ENCODE measurements at regions not wholly inside any gene's neighbourhood (a gene's known extent, or its start where the extent isn't known, plus 50 kb on each side); places are given as distances from the start of the nearest gene placed in this dataset.
A peak's percentile ranks its signal among the peaks of the same experiment; 100 is the strongest.

GRCh38 chr4:138678985-138679746 is 336.4 kb upstream of the NOCT start:
- DNase-seq (ENCODE audit: low read depth, low spot score) (no peak), FAIRE-seq (peak; percentile 62)
- Histone ChIP-seq H3K9ac (ENCODE audit: control insufficient read depth, extremely low read depth, insufficient read depth, low read length) (no peak overlapping the region), H3K4me1 (ENCODE audit: control insufficient read depth, extremely low read depth, insufficient read depth, low read length) (peaks cover 8% of the 10 kb centered on the region), H3K79me2 (ENCODE audit: control insufficient read depth, insufficient read depth, low read length) (no peaks in the 10 kb centered on the region), H3K36me3 (ENCODE audit: control insufficient read depth in 2 of 2, extremely low read depth in 1 of 2, insufficient read depth in 2 of 2, low read length in 2 of 2) (no peaks in the 10 kb centered on the region), H3K27me3 (ENCODE audit: control insufficient read depth, extremely low read depth, insufficient read depth, low read length) (no peaks in the 10 kb centered on the region), H2AFZ (ENCODE audit: control insufficient read depth, low read length) (peak overlapping the region; percentile 73), H4K20me1 (ENCODE audit: control insufficient read depth, extremely low read depth, insufficient read depth, low read length) (no peaks in the 10 kb centered on the region), H3K4me3 (ENCODE audit: control insufficient read depth in 2 of 3, extremely low read depth in 1 of 3, insufficient read depth in 2 of 3, low read depth in 1 of 3, low read length in 3 of 3) (peak overlapping the region in 1 of 3 experiments; percentile 15), H3K9me3 (ENCODE audit: control insufficient read depth, low read depth, low read length) (no peaks in the 10 kb centered on the region), H3K4me2 (ENCODE audit: control insufficient read depth, extremely low read depth, insufficient read depth, low read depth, low read length) (peak overlapping the region; percentile 63), H3K9me1 (ENCODE audit: control insufficient read depth, extremely low read depth, insufficient read depth, low read length) (no peaks in the 10 kb centered on the region), H3K27ac (ENCODE audit: control insufficient read depth, insufficient read depth, low read length) (no peak overlapping the region)
- dilution Hi-C loops (cut with MboI; ENCODE audit: extremely low pct_ligation_motif_present, low sequenced_read_pairs): no loop called here
- TF ChIP-seq CTCF (optimal IDR thresholded peaks at IDR 0.05 in 1 of 3, IDR thresholded peaks at IDR 0.05 in 1 of 3, conservative IDR thresholded peaks at IDR 0.05 in 1 of 3; ENCODE audit: extremely low read depth in 1 of 3, insufficient read depth in 2 of 3, low read length in 3 of 3) (peak in 1 of 3 experiments; percentile 12), EZH2 (IDR thresholded peaks at IDR 0.05; ENCODE audit: low read length) (no peak)

- Histone ChIP-seq H3K36me3 (ENCODE audit: control insufficient read depth in 2 of 2, extremely low read depth in 1 of 2, insufficient read depth in 2 of 2, low read length in 2 of 2) (no peaks in the 10 kb centered on the region), H3K4me2 (ENCODE audit: control insufficient read depth, extremely low read depth, insufficient read depth, low read depth, low read length) (no peak overlapping the region), H3K9ac (ENCODE audit: control insufficient read depth, extremely low read depth, insufficient read depth, low read length) (no peak overlapping the region), H3K4me1 (ENCODE audit: control insufficient read depth, extremely low read depth, insufficient read depth, low read length) (peaks cover 8% of the 10 kb centered on the region), H3K9me3 (ENCODE audit: control insufficient read depth, low read depth, low read length) (no peaks in the 10 kb centered on the region), H3K27me3 (ENCODE audit: control insufficient read depth, extremely low read depth, insufficient read depth, low read length) (no peaks in the 10 kb centered on the region), H4K20me1 (ENCODE audit: control insufficient read depth, extremely low read depth, insufficient read depth, low read length) (no peaks in the 10 kb centered on the region), H3K9me1 (ENCODE audit: control insufficient read depth, extremely low read depth, insufficient read depth, low read length) (no peaks in the 10 kb centered on the region), H3K79me2 (ENCODE audit: control insufficient read depth, insufficient read depth, low read length) (no peaks in the 10 kb centered on the region), H3K4me3 (ENCODE audit: control insufficient read depth in 2 of 3, extremely low read depth in 1 of 3, insufficient read depth in 2 of 3, low read depth in 1 of 3, low read length in 3 of 3) (no peak overlapping the region), H2AFZ (ENCODE audit: control insufficient read depth, low read length) (no peak overlapping the region), H3K27ac (ENCODE audit: control insufficient read depth, insufficient read depth, low read length) (no peak overlapping the region)
- dilution Hi-C loops (cut with MboI; ENCODE audit: extremely low pct_ligation_motif_present, low sequenced_read_pairs): no loop called here
- TF ChIP-seq EZH2 (IDR thresholded peaks at IDR 0.05; ENCODE audit: low read length) (no peak), CTCF (optimal IDR thresholded peaks at IDR 0.05 in 1 of 3, IDR thresholded peaks at IDR 0.05 in 1 of 3, conservative IDR thresholded peaks at IDR 0.05 in 1 of 3; ENCODE audit: extremely low read depth in 1 of 3, insufficient read depth in 2 of 3, low read length in 3 of 3) (no peak)
- FAIRE-seq (no peak), DNase-seq (ENCODE audit: low read depth, low spot score) (no peak)
Observed at GRCh38 chr4:138677748-138678147, 337.8 kb upstream of the NOCT start.
